Mesenchymal stem cell (in vitro differentiated cells and primary cell): ENCODE measurements at regions not wholly inside any gene's neighbourhood (a gene's known extent, or its start where the extent isn't known, plus 50 kb on each side); places are given as distances from the start of the nearest gene placed in this dataset.

Experiments used
- DNase-seq: peaks from one replicate; pipeline ENCODE4 v3.0.0-alpha.2; 2013
- H2AFZ ChIP-seq: one replicate; pipeline ENCODE4 v1.6.1; 2013; ENCODE audit warnings: low read depth, mild to moderate bottlenecking, control low read depth, inconsistent platforms, low read length, moderate library complexity
- H2AK5ac ChIP-seq: 2 replicates; pipeline ENCODE4 v1.6.1; 2013; ENCODE audit warnings: low read length, moderate library complexity, mild to moderate bottlenecking, inconsistent platforms; ENCODE audit not compliant: severe bottlenecking
- H2BK120ac ChIP-seq: one replicate; pipeline ENCODE4 v1.6.1; 2013; ENCODE audit warnings: low read depth, mild to moderate bottlenecking, inconsistent platforms, low read length, moderate library complexity
- H2BK12ac ChIP-seq, 2 experiments: one replicate each; pipeline ENCODE4 v1.6.1; 2013; ENCODE audit warnings: inconsistent platforms in 2 of 2, low read length in 2 of 2, mild to moderate bottlenecking in 2 of 2, moderate library complexity in 2 of 2, control low read depth in 1 of 2
- H2BK15ac ChIP-seq: one replicate; pipeline ENCODE4 v1.6.1; 2013; ENCODE audit warnings: mild to moderate bottlenecking, low read depth, inconsistent platforms; ENCODE audit not compliant: poor library complexity, severe bottlenecking
- H2BK5ac ChIP-seq: 2 replicates; pipeline ENCODE4 v1.6.1; 2013; ENCODE audit warnings: low read depth, mild to moderate bottlenecking, low read length, control low read depth, inconsistent platforms; ENCODE audit not compliant: poor library complexity, severe bottlenecking
- H3K14ac ChIP-seq, 2 experiments: one replicate each; pipeline ENCODE4 v1.6.1; 2013; ENCODE audit warnings: inconsistent platforms in 2 of 2, low read length in 2 of 2, control low read depth in 1 of 2, mild to moderate bottlenecking in 1 of 2, moderate library complexity in 1 of 2
- H3K18ac ChIP-seq, 2 experiments: one replicate each; pipeline ENCODE4 v1.6.1; 2013; ENCODE audit warnings: inconsistent platforms in 2 of 2, low read length in 2 of 2, control low read depth in 1 of 2, low read depth in 1 of 2, mild to moderate bottlenecking in 1 of 2
- H3K23ac ChIP-seq, 2 experiments: one replicate each; pipeline ENCODE4 v1.6.1; 2013; ENCODE audit warnings: inconsistent platforms in 2 of 2, low read length in 2 of 2, mild to moderate bottlenecking in 2 of 2, moderate library complexity in 2 of 2, control low read depth in 1 of 2
- H3K27ac ChIP-seq: 2 replicates; pipeline ENCODE4 v1.5.1; 2013; ENCODE audit warnings: mild to moderate bottlenecking, moderate library complexity, low read length, control low read depth, inconsistent platforms; ENCODE audit not compliant: poor library complexity, severe bottlenecking
- H3K27me3 ChIP-seq, 2 experiments: 2 replicates each; pipeline versions ENCODE4 v1.6.1 to v1.7.0; 2013; ENCODE audit warnings: low read length in 2 of 2, mild to moderate bottlenecking in 2 of 2, moderate library complexity in 2 of 2, control low read depth in 1 of 2, inconsistent platforms in 1 of 2; ENCODE audit not compliant: control insufficient read depth in 1 of 2, insufficient read depth in 1 of 2
- H3K36me3 ChIP-seq, 2 experiments: 2 replicates each; pipeline versions ENCODE4 v1.6.1 to v1.7.0; 2013; ENCODE audit warnings: low read length in 2 of 2, control low read depth in 1 of 2, inconsistent platforms in 1 of 2, low read depth in 1 of 2, mild to moderate bottlenecking in 1 of 2; ENCODE audit not compliant: insufficient read depth in 2 of 2, control insufficient read depth in 1 of 2
- H3K4ac ChIP-seq, 2 experiments: one replicate each; pipeline ENCODE4 v1.6.1; 2013; ENCODE audit warnings: inconsistent platforms in 2 of 2, low read length in 2 of 2, mild to moderate bottlenecking in 2 of 2, moderate library complexity in 2 of 2, control low read depth in 1 of 2, low read depth in 1 of 2
- H3K4me1 ChIP-seq: 2 replicates; pipeline ENCODE4 v1.6.1; 2013; ENCODE audit warnings: low read depth, low read length, control low read depth; ENCODE audit not compliant: control insufficient read depth, insufficient read depth
- H3K4me2 ChIP-seq: 2 replicates; pipeline ENCODE4 v1.6.1; 2013; ENCODE audit warnings: low read length, mild to moderate bottlenecking, inconsistent platforms; ENCODE audit not compliant: poor library complexity, severe bottlenecking
- H3K4me3 ChIP-seq, 2 experiments: 2 replicates each; pipeline versions ENCODE4 v1.5.1 to v1.7.0; 2013; ENCODE audit warnings: low read length in 2 of 2, mild to moderate bottlenecking in 2 of 2, control low read depth in 1 of 2, low read depth in 1 of 2; ENCODE audit not compliant: insufficient read depth in 1 of 2
- H3K79me1 ChIP-seq: replicated peaks from 2 replicates; pipeline ENCODE4 v1.6.1; 2013; ENCODE audit warnings: mild to moderate bottlenecking, control low read depth, low read length, inconsistent platforms; ENCODE audit not compliant: poor library complexity, severe bottlenecking
- H3K9ac ChIP-seq: 2 replicates; pipeline ENCODE4 v1.7.0; 2013; ENCODE audit warnings: mild to moderate bottlenecking, low read length, moderate library complexity
- H3K9me3 ChIP-seq: 2 replicates; pipeline ENCODE4 v1.7.0; 2013; ENCODE audit warnings: mild to moderate bottlenecking, low read length; ENCODE audit not compliant: control insufficient read depth
- H4K8ac ChIP-seq: one replicate; pipeline ENCODE4 v1.6.1; 2013; ENCODE audit warnings: inconsistent platforms, mild to moderate bottlenecking, low read length, moderate library complexity
- H4K91ac ChIP-seq: one replicate; pipeline ENCODE4 v1.6.1; 2013; ENCODE audit warnings: mild to moderate bottlenecking, low read length, inconsistent platforms
- WGBS: methylation state at CpG from one replicate; pipeline ENCODE4 v1.1.7; 2013; ENCODE audit warnings: mixed read lengths; 5-methylcytosine and 5-hydroxymethylcytosine counted together

DNA sequence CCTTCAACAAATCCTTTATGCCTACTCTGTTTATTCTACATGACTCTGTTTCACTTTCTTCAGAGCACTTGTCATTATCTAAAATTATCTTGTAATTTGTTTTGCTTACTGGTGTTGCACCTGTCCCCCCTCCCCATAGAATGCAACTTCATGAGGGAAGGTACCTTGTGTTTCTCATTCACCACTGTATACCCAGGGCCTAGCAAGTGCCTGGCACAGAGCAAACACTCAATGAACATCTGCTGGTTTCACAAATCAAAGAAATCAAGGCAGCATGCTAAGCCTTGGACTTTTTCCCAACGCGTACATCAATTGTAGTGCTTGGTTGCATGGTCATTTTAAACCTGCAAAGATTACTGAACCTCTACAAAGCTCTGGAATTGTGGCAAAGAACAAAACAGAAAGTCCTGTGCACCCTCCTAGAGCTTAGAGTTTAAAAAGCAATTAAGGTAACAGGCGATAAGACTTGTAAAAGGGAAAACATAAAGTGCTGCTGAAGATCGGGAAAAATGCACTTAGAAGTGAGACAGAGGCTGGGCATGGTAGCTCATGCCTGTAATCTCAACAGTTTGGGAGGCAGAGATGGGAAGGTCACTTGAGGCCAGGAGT lies 479.1 kb downstream of the MED13L start:
- Histone ChIP-seq H2AK5ac (no peak overlapping the region), H2BK5ac (no peak overlapping the region), H3K4ac (no peak overlapping the region), H3K14ac (no peak overlapping the region), H3K4me1 (no peaks in the 10 kb centered on the region), H2BK12ac (no peak overlapping the region), H3K4me3 (no peak overlapping the region), H4K91ac (no peak overlapping the region), H3K36me3 (no peaks in the 10 kb centered on the region), H3K18ac (no peak overlapping the region), H2BK15ac (no peak overlapping the region), H3K27me3 (peaks cover 0 to 9% of the 10 kb centered on the region in 2 experiments), H3K4me2 (no peak overlapping the region), H2AFZ (no peak overlapping the region), H3K9me3 (no peaks in the 10 kb centered on the region), H3K79me1 (no peaks in the 10 kb centered on the region), H3K9ac (no peak overlapping the region), H4K8ac (no peak overlapping the region), H2BK120ac (no peak overlapping the region), H3K27ac (no peak overlapping the region), H3K23ac (no peak overlapping the region)
- 64% methylated on average over 4 of the region's 4 CpGs for WGBS
- no peak for DNase-seq

- Histone ChIP-seq H3K9me3 (no peaks in the 10 kb centered on the region), H3K9ac (no peak overlapping the region), H4K8ac (no peak overlapping the region), H2BK120ac (no peak overlapping the region), H3K36me3 (no peaks in the 10 kb centered on the region), H3K27me3 (peaks cover 0 to 13% of the 10 kb centered on the region in 2 experiments), H3K23ac (no peak overlapping the region), H3K18ac (no peak overlapping the region), H2AK5ac (no peak overlapping the region), H3K4ac (no peak overlapping the region), H2BK5ac (no peak overlapping the region), H4K91ac (no peak overlapping the region), H2BK12ac (no peak overlapping the region), H3K79me1 (no peaks in the 10 kb centered on the region), H3K4me1 (no peaks in the 10 kb centered on the region), H3K4me3 (no peak overlapping the region), H3K14ac (no peak overlapping the region), H2BK15ac (no peak overlapping the region), H3K27ac (no peak overlapping the region), H3K4me2 (no peak overlapping the region), H2AFZ (no peak overlapping the region)
- DNase-seq = no peak
- 70% methylated on average over 4 of the region's 6 CpGs for WGBS
Measured at GRCh38 chr12:115794659-115795081, 482.8 kb downstream of the MED13L start.

- no peak overlapping the region for H2BK120ac ChIP-seq
- H2BK15ac ChIP-seq = no peak overlapping the region
- no peak overlapping the region for H2BK5ac ChIP-seq
- no peak overlapping the region for H2AFZ ChIP-seq
- H3K4me3 ChIP-seq = no peak overlapping the region
- DNase-seq = no peak
- no peaks in the 10 kb centered on the region for H3K4me1 ChIP-seq
- no peak overlapping the region for H3K14ac ChIP-seq
- peaks cover 0 to 12% of the 10 kb centered on the region in 2 experiments for H3K27me3 ChIP-seq
- H3K36me3 ChIP-seq = no peaks in the 10 kb centered on the region
- H3K9ac ChIP-seq = no peak overlapping the region
- H2BK12ac ChIP-seq = no peak overlapping the region
- H3K18ac ChIP-seq = no peak overlapping the region
- no peak overlapping the region for H3K4me2 ChIP-seq
- no peaks in the 10 kb centered on the region for H3K9me3 ChIP-seq
- WGBS = 71% methylated on average over 4 of the region's 4 CpGs
- H4K91ac ChIP-seq = no peak overlapping the region
- H3K27ac ChIP-seq = no peak overlapping the region
- no peak overlapping the region for H3K23ac ChIP-seq
- H2AK5ac ChIP-seq = no peak overlapping the region
- no peaks in the 10 kb centered on the region for H3K79me1 ChIP-seq
- H3K4ac ChIP-seq = no peak overlapping the region
- H4K8ac ChIP-seq = no peak overlapping the region
Measured at GRCh38 chr12:115791331-115791730, 486.2 kb downstream of the MED13L start.

DNA sequence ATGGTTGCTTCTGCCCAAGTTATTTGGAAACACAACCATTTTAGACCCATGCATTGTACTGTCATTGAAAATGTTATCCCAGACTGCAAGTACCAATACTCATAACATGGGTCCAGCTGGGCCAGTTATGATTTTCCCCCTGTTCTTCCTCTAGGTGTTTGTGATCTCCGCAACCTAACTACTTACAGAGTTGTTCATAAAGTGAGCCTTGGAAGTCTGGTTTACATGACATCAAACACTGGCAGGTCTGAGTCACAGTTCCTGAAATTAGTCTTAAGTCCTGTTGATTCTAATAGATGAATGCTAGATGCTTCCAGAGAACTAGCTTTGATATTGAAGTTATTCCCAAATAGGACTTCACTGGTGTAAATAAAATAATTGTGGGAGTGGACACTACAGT lies 487.0 kb downstream of the MED13L start:
- no peak overlapping the region for H3K23ac ChIP-seq
- no peaks in the 10 kb centered on the region for H3K79me1 ChIP-seq
- H3K9ac ChIP-seq = no peak overlapping the region
- H4K8ac ChIP-seq = no peak overlapping the region
- no peak overlapping the region for H3K27ac ChIP-seq
- no peak overlapping the region for H2BK12ac ChIP-seq
- no peak overlapping the region for H2AFZ ChIP-seq
- H2BK15ac ChIP-seq = no peak overlapping the region
- H3K18ac ChIP-seq = no peak overlapping the region
- H3K27me3 ChIP-seq = peaks cover 0 to 12% of the 10 kb centered on the region in 2 experiments
- no peaks in the 10 kb centered on the region for H3K36me3 ChIP-seq
- no peak overlapping the region for H3K4ac ChIP-seq
- no peak overlapping the region for H3K4me3 ChIP-seq
- no peak overlapping the region for H3K14ac ChIP-seq
- no peak overlapping the region for H2AK5ac ChIP-seq
- no peak overlapping the region for H4K91ac ChIP-seq
- 100% methylated on average over 1 of the region's 1 CpG for WGBS
- H2BK5ac ChIP-seq = no peak overlapping the region
- no peaks in the 10 kb centered on the region for H3K9me3 ChIP-seq
- no peaks in the 10 kb centered on the region for H3K4me1 ChIP-seq
- no peak overlapping the region for H3K4me2 ChIP-seq
- no peak for DNase-seq
- no peak overlapping the region for H2BK120ac ChIP-seq
